ENCODE measurements at regions not wholly inside any gene's neighbourhood (a gene's known extent, or its start where the extent isn't known, plus 50 kb on each side); places are given as distances from the start of the nearest gene placed in this dataset.

- Histone ChIP-seq H2AK5ac (ENCODE audit: insufficient read length, low read length) (no peak overlapping the region), H3K23ac (ENCODE audit: insufficient read length, low read depth, low read length) (no peak overlapping the region), H2BK20ac (ENCODE audit: low read depth, low read length, poor library complexity, severe bottlenecking) (no peak overlapping the region), H3K4ac (ENCODE audit: low read depth, low read length) (no peak overlapping the region), H3K56ac (ENCODE audit: insufficient read length, low read depth, low read length) (no peak overlapping the region), H4K20me1 (ENCODE audit: control insufficient read depth, insufficient read depth, insufficient read length) (no peaks in the 10 kb centered on the region), H3K27me3 (ENCODE audit: insufficient read depth, low read length) (no peaks in the 10 kb centered on the region), H3K9ac (ENCODE audit: extremely low read depth, insufficient read length, low read length) (no peak overlapping the region), H4K91ac (ENCODE audit: insufficient read length, low read depth, low read length) (no peak overlapping the region), H3T11ph (ENCODE audit: low read length) (no peak overlapping the region), H2AFZ (ENCODE audit: low read length) (no peak overlapping the region), H3K9me3 (ENCODE audit: control insufficient read depth, low read depth, low read length) (no peaks in the 10 kb centered on the region), H3K23me2 (ENCODE audit: insufficient read length, low read depth, low read length, poor library complexity, severe bottlenecking) (no peaks in the 10 kb centered on the region), H2BK120ac (ENCODE audit: low read depth, low read length, poor library complexity, severe bottlenecking) (no peak overlapping the region), H2BK12ac (ENCODE audit: insufficient read length, low read depth, low read length) (no peak overlapping the region), H3K18ac (ENCODE audit: insufficient read length, low read depth, low read length) (no peak overlapping the region), H4K8ac (replicated peaks; ENCODE audit: insufficient read length, low read depth, low read length) (no peak overlapping the region), H2BK15ac (ENCODE audit: low read depth, low read length) (no peak overlapping the region), H3K4me2 (ENCODE audit: insufficient read depth, insufficient read length, low read length) (no peak overlapping the region), H3K79me1 (ENCODE audit: insufficient read depth, low read depth, low read length, poor library complexity, severe bottlenecking) (no peaks in the 10 kb centered on the region), H3K27ac (ENCODE audit: insufficient read length, low read depth, low read length) (no peak overlapping the region), H4K5ac (ENCODE audit: insufficient read length, low read depth, low read length) (no peak overlapping the region), H2BK5ac (ENCODE audit: insufficient read length, low read length) (no peak overlapping the region), H3K14ac (ENCODE audit: insufficient read depth, low read length) (no peak overlapping the region), H3K79me2 (ENCODE audit: insufficient read depth, low read length) (no peaks in the 10 kb centered on the region), H3K4me1 (ENCODE audit: insufficient read depth, low read length) (no peaks in the 10 kb centered on the region)
- WGBS (ENCODE audit: extremely low coverage, insufficient read length, low lambda C conversion rate), result no CpG with 5 or more reads among the region's 2 CpGs
- no peak for TF ChIP-seq CTCF (conservative IDR thresholded peaks at IDR 0.05)
- Mint-ChIP-seq H3K4me1 (peaks cover 3 to 4% of the 10 kb centered on the region in 2 experiments; a peak in 3 of 4 replicates), H3K9me3 (no peaks in the 10 kb centered on the region), H3K36me3 (ENCODE audit: insufficient read depth in 1 of 3, low read depth in 3 of 3) (no peaks in the 10 kb centered on the region), H3K27ac (no peak overlapping the region), H3K4me3 (no peak overlapping the region), H3K27me3 (ENCODE audit: low read depth) (no peaks in the 10 kb centered on the region)
- DNase-seq, result no peak
These were observed 100.7 kb upstream of the CYP1B1 start for GRCh38 chr2:38176619-38177021.
